ENCODE measurements at regions not wholly inside any gene's neighbourhood (a gene's known extent, or its start where the extent isn't known, plus 50 kb on each side); places are given as distances from the start of the nearest gene placed in this dataset.

DNA sequence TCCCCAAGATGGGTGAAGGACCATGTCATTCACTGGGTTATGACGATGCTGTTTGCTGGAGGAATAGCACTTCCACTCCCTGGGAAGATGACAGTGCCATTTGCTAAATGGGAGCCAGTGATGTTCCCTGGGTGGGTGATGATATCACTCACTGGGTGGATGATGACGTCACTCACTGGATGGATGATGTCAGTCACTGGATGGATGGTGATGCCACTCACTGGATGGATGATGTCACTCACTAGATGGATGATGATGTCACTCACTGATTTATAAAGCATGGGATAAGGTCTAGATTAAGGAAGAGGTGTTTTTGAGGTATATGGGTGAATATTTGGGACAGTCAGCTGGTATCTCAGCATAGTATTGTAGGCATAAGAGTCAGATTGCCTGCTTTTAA, 457.2 kb downstream of the AJAP1 start:
- intact Hi-C loops (cut with DNase I; ENCODE audit: low total_unique reads) (no loop called here), in situ Hi-C loops (cut with MboI; ENCODE audit: low pct_ligation_motif_present in 1 of 4, low pct_unique_long_range_greater_than_20kb in 1 of 4, low sequenced_read_pairs in 3 of 4) (no loop called here)
- H3K36me3 ChIP-seq = no peaks in the 10 kb centered on the region
- H3K4me1 ChIP-seq = no peaks in the 10 kb centered on the region
- no peak for TF ChIP-seq EP300 (IDR thresholded peaks at IDR 0.05; ENCODE audit: low read depth)
- TF ChIP-seq, protein P1, sequence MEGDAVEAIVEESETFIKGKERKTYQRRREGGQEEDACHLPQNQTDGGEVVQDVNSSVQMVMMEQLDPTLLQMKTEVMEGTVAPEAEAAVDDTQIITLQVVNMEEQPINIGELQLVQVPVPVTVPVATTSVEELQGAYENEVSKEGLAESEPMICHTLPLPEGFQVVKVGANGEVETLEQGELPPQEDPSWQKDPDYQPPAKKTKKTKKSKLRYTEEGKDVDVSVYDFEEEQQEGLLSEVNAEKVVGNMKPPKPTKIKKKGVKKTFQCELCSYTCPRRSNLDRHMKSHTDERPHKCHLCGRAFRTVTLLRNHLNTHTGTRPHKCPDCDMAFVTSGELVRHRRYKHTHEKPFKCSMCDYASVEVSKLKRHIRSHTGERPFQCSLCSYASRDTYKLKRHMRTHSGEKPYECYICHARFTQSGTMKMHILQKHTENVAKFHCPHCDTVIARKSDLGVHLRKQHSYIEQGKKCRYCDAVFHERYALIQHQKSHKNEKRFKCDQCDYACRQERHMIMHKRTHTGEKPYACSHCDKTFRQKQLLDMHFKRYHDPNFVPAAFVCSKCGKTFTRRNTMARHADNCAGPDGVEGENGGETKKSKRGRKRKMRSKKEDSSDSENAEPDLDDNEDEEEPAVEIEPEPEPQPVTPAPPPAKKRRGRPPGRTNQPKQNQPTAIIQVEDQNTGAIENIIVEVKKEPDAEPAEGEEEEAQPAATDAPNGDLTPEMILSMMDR (IDR thresholded peaks at IDR 0.05) = no peak
- no peak for TF ChIP-seq POLR2A (IDR thresholded peaks at IDR 0.05)
- no peak for TF ChIP-seq POLR2AphosphoS5 (IDR thresholded peaks at IDR 0.05)
- no peak overlapping the region for H3K4me3 ChIP-seq
- H3K27ac ChIP-seq = no peak overlapping the region
- no peaks in the 10 kb centered on the region for H3K27me3 ChIP-seq
- H3K9me3 ChIP-seq = no peaks in the 10 kb centered on the region
- no peak for DNase-seq
- WGBS, 2 donors (ENCODE audit: low coverage in 1 of 2) = 89% methylated on average over 2 of the region's 2 CpGs; no CpG with 5 or more reads in 1 of the 2 donors

DNA sequence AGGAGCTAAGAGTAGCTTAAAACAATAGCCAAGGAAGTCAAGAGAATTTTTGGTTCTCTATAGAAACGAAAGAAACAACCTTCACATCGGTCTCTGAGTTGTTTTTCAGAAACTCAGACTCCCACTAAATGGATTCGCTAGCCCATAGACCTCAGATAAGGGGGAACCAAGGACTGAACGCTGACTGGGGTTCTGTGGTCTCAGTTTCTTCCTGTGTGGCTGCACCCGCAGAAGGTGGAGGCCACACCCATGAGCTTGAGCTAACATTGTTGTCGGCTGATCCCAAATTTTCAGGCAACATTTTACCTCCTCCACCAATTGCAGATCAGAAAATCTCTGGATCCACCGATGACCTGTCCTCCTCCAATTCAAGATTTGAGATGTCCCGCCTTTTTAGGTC, 456.1 kb downstream of the AJAP1 start:
- Histone ChIP-seq H3K27ac (no peak overlapping the region), H3K4me3 (no peak overlapping the region), H3K9me3 (no peaks in the 10 kb centered on the region), H3K36me3 (no peaks in the 10 kb centered on the region), H3K4me1 (no peaks in the 10 kb centered on the region), H3K27me3 (no peaks in the 10 kb centered on the region)
- intact Hi-C loops (cut with DNase I; ENCODE audit: low total_unique reads) (no loop called here), in situ Hi-C loops (cut with MboI; ENCODE audit: low pct_ligation_motif_present in 1 of 4, low pct_unique_long_range_greater_than_20kb in 1 of 4, low sequenced_read_pairs in 3 of 4) (no loop called here)
- no peak for DNase-seq
- TF ChIP-seq, protein P1 (IDR thresholded peaks at IDR 0.05) = no peak
- TF ChIP-seq POLR2A (IDR thresholded peaks at IDR 0.05) (no peak), POLR2AphosphoS5 (IDR thresholded peaks at IDR 0.05) (no peak), EP300 (IDR thresholded peaks at IDR 0.05; ENCODE audit: low read depth) (no peak)
- WGBS, 2 donors (ENCODE audit: low coverage in 1 of 2) = 72 to 73% methylated on average over 7 to 8 of the region's 8 CpGs

- Histone ChIP-seq H3K9me3 (no peaks in the 10 kb centered on the region), H3K27me3 (no peaks in the 10 kb centered on the region), H3K4me3 (no peak overlapping the region), H3K27ac (no peak overlapping the region), H3K4me1 (no peaks in the 10 kb centered on the region), H3K36me3 (no peaks in the 10 kb centered on the region)
- intact Hi-C loops (cut with DNase I; ENCODE audit: low total_unique reads) = no loop called here
- 61 to 76% methylated on average over 10 to 11 of the region's 11 CpGs for WGBS, 2 donors (ENCODE audit: low coverage in 1 of 2)
- in situ Hi-C loops (cut with MboI; ENCODE audit: low pct_ligation_motif_present in 1 of 4, low pct_unique_long_range_greater_than_20kb in 1 of 4, low sequenced_read_pairs in 3 of 4) = no loop called here
- TF ChIP-seq POLR2AphosphoS5 (IDR thresholded peaks at IDR 0.05) = no peak
- no peak for TF ChIP-seq EP300 (IDR thresholded peaks at IDR 0.05; ENCODE audit: low read depth)
- TF ChIP-seq, protein P1 (IDR thresholded peaks at IDR 0.05) = no peak
- TF ChIP-seq POLR2A (IDR thresholded peaks at IDR 0.05) = no peak
- DNase-seq = no peak
Observed at GRCh38 chr1:5109633-5110032, 455.2 kb downstream of the AJAP1 start.

DNA sequence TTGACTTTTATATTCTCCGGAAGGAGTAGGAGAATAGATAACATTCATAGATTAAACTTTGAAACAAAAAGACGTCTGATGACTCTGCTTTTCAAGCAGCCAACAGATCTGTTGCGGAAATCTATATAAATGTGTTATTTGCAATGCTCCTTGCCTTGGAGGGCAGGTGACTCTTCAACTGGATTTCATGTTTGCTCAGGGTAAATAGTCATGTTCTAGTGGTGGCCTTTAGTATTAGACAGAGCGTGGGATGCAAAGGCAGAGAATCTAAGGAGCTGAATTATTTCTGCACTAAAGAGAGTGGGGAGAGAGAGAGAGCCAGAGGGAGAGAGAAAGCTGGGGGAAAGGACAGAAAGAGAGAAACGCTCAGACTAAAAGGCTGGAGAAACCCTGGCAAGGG, 454.3 kb downstream of the AJAP1 start:
- intact Hi-C loops (cut with DNase I; ENCODE audit: low total_unique reads) = no loop called here
- TF ChIP-seq, protein P1 (IDR thresholded peaks at IDR 0.05) = no peak
- TF ChIP-seq POLR2A (IDR thresholded peaks at IDR 0.05) = no peak
- TF ChIP-seq POLR2AphosphoS5 (IDR thresholded peaks at IDR 0.05) = no peak
- no peak for TF ChIP-seq EP300 (IDR thresholded peaks at IDR 0.05; ENCODE audit: low read depth)
- no peaks in the 10 kb centered on the region for H3K4me1 ChIP-seq
- no peaks in the 10 kb centered on the region for H3K9me3 ChIP-seq
- in situ Hi-C loops (cut with MboI; ENCODE audit: low pct_ligation_motif_present in 1 of 4, low pct_unique_long_range_greater_than_20kb in 1 of 4, low sequenced_read_pairs in 3 of 4) = no loop called here
- H3K27ac ChIP-seq = no peak overlapping the region
- DNase-seq = no peak
- 47 to 58% methylated on average over 5 of the region's 5 CpGs for WGBS, 2 donors (ENCODE audit: low coverage in 1 of 2)
- H3K27me3 ChIP-seq = no peaks in the 10 kb centered on the region
- H3K4me3 ChIP-seq = no peak overlapping the region
- H3K36me3 ChIP-seq = no peaks in the 10 kb centered on the region
